GM18870 (cell line): ENCODE measurements at regions not wholly inside any gene's neighbourhood (a gene's known extent, or its start where the extent isn't known, plus 50 kb on each side); places are given as distances from the start of the nearest gene placed in this dataset.

Experiments used
- ATAC-seq: cut with Tn5 transposase; IDR thresholded peaks from one replicate; pipeline ENCODE4 v1.9.1; 2021; ENCODE audit warnings: moderate library complexity; ENCODE audit not compliant: unreplicated experiment

DNA sequence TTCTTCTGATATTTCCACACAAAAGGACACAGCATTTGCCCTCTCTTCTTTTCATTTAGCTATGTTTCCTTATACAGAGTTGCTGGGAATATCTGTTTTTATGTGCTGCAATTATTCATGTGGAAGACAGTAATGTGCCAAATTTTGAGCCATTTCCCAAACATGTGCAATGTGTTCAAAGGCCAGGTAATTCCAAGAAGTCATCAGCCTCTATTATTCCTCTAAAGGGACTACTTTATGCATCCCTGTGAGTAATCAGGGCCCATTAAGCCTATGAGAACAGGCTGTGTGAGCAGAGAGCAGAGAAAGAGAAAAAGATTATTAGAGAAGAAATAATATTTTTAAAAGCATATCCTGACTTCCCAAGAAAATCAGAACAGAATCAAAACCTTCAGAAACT lies 107.6 kb upstream of the OSR1 start:
- no peak for ATAC-seq

GRCh38 chr2:19462256-19462645 lies 103.8 kb upstream of the OSR1 start:
- no peak for ATAC-seq

DNA sequence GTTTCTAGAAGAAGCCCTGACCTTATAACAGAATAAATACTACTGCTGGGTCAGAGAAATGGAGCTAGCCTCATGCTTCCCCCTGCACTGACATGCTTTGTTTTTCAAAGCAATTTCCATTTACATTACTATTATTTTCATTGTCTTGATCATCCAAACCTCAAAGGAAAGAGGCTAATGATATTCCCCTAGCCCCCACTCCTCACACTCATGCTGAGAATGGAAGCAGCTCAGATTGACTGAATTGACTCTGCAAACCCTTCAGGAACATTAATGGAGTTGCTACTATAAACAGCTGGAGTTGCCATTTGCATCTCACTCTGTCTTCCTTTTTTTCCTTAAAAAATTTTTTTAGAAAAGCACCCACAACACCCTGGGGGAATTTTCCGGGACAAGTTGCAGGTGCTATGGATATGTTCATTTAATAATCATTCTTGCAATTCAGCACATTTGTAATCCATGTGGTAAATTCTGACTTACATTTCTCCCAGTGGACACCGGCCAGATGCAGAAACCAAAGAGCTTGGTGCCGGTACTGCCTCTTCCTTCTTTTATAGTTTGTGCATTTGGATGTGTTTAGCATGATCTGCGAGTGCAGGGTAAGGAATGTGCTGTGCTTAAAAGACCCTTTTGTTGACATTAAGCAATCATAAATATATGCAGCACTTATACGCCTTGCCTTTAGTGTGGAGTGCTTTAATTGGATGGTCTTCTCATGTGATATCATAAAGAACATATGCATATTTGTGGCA lies 103.3 kb upstream of the OSR1 start:
- no peak for ATAC-seq

- ATAC-seq = no peak
These were observed 102.3 kb upstream of the OSR1 start for GRCh38 chr2:19460761-19461160.

DNA sequence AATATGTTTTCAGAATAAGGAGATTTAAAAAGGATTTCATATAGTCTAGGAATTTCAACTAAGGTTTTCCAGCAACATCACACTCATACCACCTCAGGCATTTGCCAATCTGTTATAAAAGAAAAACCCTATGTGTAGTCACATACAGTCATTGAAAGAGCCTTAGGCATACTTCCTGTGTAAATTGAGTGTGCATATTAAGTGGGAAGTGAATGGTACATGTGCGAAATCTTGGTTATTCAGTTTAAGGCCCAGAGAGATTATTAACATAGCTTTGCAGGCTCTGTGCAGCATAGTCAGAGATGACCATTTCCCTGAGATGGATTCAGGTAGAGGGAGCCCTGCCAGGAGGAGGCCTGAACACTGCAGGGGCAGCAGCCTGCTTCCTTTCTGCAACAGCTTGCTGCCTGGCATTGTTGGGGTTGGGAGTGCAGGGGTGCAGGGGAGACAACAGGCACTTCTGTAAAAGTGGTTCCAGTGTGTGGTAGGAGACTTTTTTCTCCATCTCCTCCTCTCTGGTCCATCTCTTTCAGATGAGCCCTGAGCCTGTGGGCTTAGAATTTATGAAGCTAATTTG lies 100.1 kb upstream of the OSR1 start:
- ATAC-seq = no peak

DNA sequence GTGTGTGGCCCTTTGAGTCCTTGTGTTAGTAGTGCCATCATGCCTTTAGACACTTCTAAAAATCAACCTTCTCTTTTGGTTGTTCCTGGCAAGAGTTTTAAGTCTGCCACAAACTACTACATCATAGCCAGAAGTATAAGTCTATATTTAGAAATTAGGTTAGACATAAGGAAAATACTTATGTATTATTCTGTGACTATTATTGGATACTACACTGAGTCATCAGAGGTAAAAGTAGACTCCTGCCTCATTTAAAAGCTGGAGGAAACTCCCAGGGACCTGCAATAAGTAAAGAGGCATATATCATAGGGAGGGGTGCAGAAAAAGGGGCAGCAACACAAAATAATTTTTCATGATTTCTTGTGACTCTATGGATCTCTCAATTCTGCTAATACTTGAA lies 99.4 kb upstream of the OSR1 start:
- no peak for ATAC-seq

- no peak for ATAC-seq
These were observed 98.4 kb upstream of the OSR1 start for GRCh38 chr2:19456705-19457309.

GRCh38 chr2:19454125-19454524 lies 95.7 kb upstream of the OSR1 start:
- ATAC-seq = no peak

DNA sequence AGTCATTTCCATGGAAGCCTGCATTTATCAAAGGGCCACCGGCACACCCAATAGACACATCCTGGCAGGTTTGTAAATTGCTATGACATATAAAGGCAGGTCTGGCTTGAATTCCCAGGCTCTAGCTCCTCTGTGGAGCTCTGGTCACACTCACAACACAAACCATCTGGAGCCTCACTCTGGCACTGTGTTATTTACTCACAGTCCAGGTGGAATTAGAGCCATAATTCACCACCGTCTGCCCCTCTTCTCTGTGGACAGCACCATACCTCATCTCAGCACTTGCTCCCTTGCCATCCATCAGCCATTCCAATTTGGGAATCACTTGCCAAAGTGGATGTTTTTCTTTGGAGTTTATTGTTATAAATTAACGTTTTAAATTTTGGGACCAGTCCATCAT lies 84.3 kb upstream of the OSR1 start:
- ATAC-seq = no peak

GRCh38 chr2:19439081-19439480 lies 80.7 kb upstream of the OSR1 start:
- ATAC-seq = no peak

DNA sequence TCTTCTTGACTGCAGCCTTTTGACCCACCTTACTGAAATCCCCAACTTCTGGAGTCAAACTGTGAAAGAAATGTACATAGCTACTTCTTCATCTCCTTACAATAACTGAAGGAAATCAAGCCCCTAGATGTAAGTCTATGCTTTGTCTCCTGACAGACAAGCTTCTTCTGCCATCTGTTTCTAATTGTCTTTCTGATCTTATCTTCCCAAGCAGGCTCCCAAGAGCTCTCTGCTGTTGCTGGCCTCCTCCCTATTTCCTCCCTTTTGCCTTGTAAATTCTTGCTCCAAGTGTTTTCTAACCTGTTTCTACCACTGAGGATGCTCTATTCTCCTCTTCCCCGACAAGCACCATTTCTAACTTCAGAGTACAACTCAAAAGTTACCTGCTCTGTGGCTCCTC lies 77.4 kb upstream of the OSR1 start:
- no peak for ATAC-seq

DNA sequence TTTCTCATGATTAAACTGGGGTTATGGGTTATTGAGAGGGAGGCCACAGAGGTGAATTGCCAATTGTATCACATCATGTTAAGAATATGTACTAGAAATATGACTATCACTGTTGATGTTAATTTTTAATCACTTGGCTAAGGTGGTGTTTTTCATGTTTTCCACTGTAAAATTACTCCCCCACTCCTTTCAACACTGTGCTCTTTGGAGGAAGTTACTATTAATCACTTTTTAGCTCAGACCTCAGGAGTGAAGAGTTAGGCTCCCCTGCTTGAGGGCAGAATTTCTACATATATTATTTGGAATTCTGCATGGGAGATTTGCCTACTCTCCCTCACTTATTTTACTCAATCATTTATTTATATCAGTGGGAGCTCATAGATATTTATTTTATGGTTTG lies 76.0 kb upstream of the OSR1 start:
- ATAC-seq = no peak

- no peak for ATAC-seq
These were observed 68.5 kb upstream of the OSR1 start for GRCh38 chr2:19426941-19427340.

DNA sequence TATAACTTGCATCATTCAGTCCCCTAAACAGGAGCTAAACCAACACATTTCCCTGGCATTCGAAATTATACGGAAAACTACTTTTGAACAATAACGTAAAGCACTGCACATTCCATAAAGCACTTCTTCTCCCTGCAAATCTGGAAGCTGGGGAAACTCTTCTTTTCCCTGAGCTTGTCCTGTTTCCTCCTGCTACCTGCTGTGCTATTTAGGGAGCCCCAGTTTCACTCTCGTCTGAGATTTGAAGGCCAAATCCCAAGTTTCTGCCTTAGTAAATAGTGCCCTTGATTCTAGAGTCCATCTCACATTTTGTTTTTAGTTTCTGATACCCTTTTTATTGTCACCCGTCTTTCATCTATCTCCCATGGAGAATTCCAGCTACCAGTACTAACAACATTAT lies 67.7 kb upstream of the OSR1 start:
- ATAC-seq = no peak

- no peak for ATAC-seq
These were observed 67.0 kb upstream of the OSR1 start for GRCh38 chr2:19425419-19425818.

DNA sequence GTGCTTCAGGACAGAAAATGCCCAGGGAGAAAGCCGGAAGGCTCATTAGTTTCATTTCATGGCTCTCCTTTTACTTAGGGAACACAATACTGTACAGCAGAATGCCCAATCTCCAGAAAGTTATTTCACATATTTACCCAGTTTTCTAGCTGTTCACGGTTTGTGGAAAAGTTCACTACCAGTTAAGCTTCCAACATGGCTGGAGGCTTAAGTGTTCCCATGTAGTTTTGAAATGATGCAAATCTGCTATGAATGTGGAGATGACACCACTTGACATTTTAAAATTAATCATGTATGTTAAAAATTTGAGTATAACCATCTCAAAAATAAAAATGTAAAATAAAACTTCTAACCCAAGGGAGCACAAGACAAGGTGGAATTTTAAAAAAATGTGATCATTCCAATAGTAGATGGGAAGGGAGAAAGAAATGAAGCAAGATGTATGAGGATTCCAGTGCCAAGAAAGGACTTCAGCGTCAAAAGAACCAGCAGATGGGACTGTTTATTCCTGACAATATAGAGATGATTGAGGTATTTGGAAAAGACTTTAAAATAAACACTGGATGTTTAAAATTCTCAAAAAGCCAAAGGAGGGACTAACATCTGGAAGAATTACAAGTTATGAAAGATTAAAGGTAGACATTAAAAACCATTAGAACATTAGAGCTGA lies 60.9 kb upstream of the OSR1 start:
- no peak for ATAC-seq

DNA sequence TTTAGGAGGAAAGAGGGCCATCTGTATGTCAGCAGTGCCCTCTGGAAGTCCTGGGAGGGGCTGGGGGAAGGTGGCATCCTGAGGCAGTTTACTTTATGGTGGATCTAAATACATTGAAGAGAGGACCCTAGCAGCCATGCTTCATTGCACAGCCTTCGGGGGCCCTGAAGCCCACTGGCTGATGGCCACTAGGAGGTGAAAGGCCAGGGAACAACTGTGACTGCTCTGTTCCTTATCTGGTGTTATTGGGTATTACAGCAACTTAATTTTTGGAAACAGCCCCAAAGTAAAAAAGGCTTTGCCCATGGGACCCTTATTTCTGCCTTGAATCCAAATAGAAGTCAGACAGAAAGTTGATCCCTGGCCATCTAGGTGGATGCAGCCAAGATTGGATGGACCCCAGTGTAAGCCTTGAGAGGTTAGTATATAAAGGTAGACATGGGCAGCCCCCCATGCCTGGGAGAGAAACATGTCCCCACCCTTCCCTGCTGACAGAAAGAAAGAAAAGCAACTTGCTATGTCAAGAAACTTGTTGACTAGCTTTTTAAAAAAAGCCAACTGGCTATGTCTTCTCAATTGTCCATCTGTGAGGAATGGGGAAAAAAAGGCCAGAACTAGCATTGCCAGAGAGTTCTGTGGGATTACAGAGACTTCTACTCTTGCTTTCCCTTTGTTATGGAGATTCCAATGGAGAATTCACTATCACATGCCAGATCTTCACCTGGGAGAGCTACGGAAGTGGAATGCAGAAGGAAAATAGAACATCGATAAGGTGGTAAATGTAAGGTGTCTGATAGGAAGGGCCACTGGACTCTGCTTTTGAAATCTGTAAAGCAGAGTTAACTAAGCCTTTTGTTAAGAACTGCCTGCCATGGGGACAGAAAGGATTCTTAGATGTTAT lies 58.6 kb upstream of the OSR1 start:
- ATAC-seq = no peak

DNA sequence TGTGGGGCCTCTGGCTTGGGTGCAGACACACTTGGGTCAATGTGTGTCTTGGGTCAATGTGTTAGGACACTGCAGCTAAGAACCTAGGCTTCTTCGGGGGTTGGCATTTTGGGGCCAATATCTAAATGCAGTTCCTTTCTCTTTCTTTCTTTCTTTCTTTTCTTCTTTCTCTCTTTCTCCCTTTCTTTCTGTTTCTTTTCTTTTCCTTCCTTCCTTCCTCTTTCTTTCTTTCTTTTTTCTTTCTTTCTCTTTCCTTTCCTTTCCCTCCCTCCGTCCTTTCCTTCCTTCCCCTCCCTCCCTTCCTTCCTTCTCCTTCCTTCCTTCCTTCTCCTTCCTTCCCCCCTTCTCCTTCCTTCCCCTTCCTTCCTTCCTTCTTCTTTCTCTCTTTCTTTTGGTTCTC lies 57.7 kb upstream of the OSR1 start:
- ATAC-seq = no peak

- ATAC-seq = no peak
These were observed 50.6 kb upstream of the OSR1 start for GRCh38 chr2:19409046-19409445.

DNA sequence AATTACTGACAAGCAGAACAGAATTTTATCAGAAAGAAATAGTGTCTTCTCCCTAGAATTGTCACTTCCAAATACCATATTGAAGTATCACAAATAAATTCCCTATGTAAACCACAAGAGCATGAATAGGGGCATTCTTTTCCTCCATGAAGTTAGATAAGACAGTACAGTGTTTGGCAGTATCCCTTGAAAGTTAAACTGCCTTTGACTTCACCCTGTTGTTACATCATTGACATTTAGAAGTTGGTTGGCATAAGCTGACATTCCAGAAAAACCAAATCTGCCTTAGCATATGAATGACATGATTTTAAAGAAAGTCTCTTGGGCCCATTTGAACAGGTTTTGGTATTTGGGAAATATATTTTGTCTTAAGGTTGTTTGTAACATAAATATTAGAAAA lies 50.2 kb upstream of the OSR1 start:
- no peak for ATAC-seq
